Endothelial cell of umbilical vein (primary cell): ENCODE measurements at regions not wholly inside any gene's neighbourhood (a gene's known extent, or its start where the extent isn't known, plus 50 kb on each side); places are given as distances from the start of the nearest gene placed in this dataset.

Source experiments
- BruUV-seq: library from RNA; stranded (reverse); fragments of 400-500 nt; replicated peaks from 2 replicates; lab custom pipeline; 2021; lab: Mats Ljungman, UMichigan
- CTCF ChIA-PET: fragments of 300-600, 350-600 bp; sonication (Branson Sonifier 250); formaldehyde crosslinking; loops from one replicate; lab custom pipeline; 2021; ENCODE audit warnings: antibody characterized with exemption, inconsistent platforms; lab: Charles Lee
- POLR2A ChIA-PET: fragments of 300-600, 350-600 bp; sonication (Branson Sonifier 250); formaldehyde crosslinking; loops from one replicate; lab custom pipeline; 2021; ENCODE audit warnings: antibody characterized with exemption, inconsistent platforms; lab: Charles Lee
- DNase-seq: peaks from one replicate; pipeline ENCODE4 v3.0.0-alpha.2; 2011; ENCODE audit warnings: low read depth, low spot score
- FAIRE-seq: peaks from 2 replicates; lab custom pipeline; 2011; peaks lifted over from hg19 to GRCh38; lab: Jason Lieb, UNC
- H2AFZ ChIP-seq: 2 replicates; pipeline ENCODE4 v1.6.0; 2012; ENCODE audit warnings: low read depth, low read length, control low read depth, inconsistent platforms
- H3K27ac ChIP-seq: 2 replicates; pipeline ENCODE4 v1.5.1; 2011; ENCODE audit warnings: low read depth, mild to moderate bottlenecking, control low read depth, low read length, moderate library complexity; ENCODE audit not compliant: insufficient read depth
- H3K27me3 ChIP-seq, 2 experiments: 2 replicates each; pipeline versions ENCODE4 v1.6.0 to v1.6.1; 2011; ENCODE audit warnings: low read length in 2 of 2, mixed read lengths in 1 of 2; ENCODE audit not compliant: control insufficient read depth in 2 of 2, insufficient read depth in 2 of 2
- H3K36me3 ChIP-seq, 2 experiments: 2 replicates in 1 of 2; 3 replicates in 1 of 2; pipeline ENCODE4 v1.5.1; 2011; ENCODE audit warnings: low read length in 2 of 2, mild to moderate bottlenecking in 1 of 2, moderate library complexity in 1 of 2; ENCODE audit not compliant: control insufficient read depth in 2 of 2, insufficient read depth in 2 of 2; ENCODE audit errors: extremely low read depth in 1 of 2
- H3K4me1 ChIP-seq: 3 replicates; pipeline ENCODE4 v1.5.1; 2011; ENCODE audit warnings: mild to moderate bottlenecking, low read length; ENCODE audit not compliant: control insufficient read depth, insufficient read depth; ENCODE audit errors: extremely low read depth
- H3K4me2 ChIP-seq: 2 replicates; pipeline ENCODE4 v1.6.1; 2011; ENCODE audit warnings: low read length, control low read depth, mixed read lengths; ENCODE audit not compliant: insufficient read depth
- H3K4me3 ChIP-seq, 3 experiments: fragments of 200-600 bp in 1 of 3; sonication (generic), shearing (Covaris generic) in 1 of 3; replicated peaks in 1 of 3; 2 replicates each; pipeline ENCODE4 v1.5.1; 2011 to 2016; ENCODE audit warnings: control low read depth in 3 of 3, low read length in 3 of 3, mild to moderate bottlenecking in 2 of 3, inconsistent platforms in 1 of 3, low read depth in 1 of 3, moderate library complexity in 1 of 3; ENCODE audit not compliant: insufficient read depth in 1 of 3
- H3K79me2 ChIP-seq: 2 replicates; pipeline ENCODE4 v1.6.0; 2012; ENCODE audit warnings: low read length, inconsistent platforms; ENCODE audit not compliant: control insufficient read depth, insufficient read depth
- H3K9ac ChIP-seq: replicated peaks from 2 replicates; pipeline ENCODE3; 2011; ENCODE audit warnings: low read length, control low read depth; ENCODE audit not compliant: insufficient read depth; ENCODE audit errors: extremely low read depth
- H3K9me1 ChIP-seq: replicated peaks from 3 replicates; pipeline ENCODE4 v1.6.0; 2011; ENCODE audit warnings: mild to moderate bottlenecking, low read length; ENCODE audit not compliant: control insufficient read depth, insufficient read depth; ENCODE audit errors: extremely low read depth
- H3K9me3 ChIP-seq: replicated peaks from 2 replicates; pipeline ENCODE4 v1.5.1; 2012; ENCODE audit warnings: low read length, inconsistent platforms; ENCODE audit not compliant: control insufficient read depth, insufficient read depth
- H4K20me1 ChIP-seq: replicated peaks from 2 replicates; pipeline ENCODE3; 2011; ENCODE audit warnings: mild to moderate bottlenecking, low read length; ENCODE audit not compliant: control insufficient read depth, insufficient read depth; ENCODE audit errors: extremely low read depth
- EZH2 ChIP-seq: IDR thresholded peaks from 2 replicates; pipeline ENCODE4 v1.6.1; 2012; ENCODE audit warnings: borderline replicate concordance, low read depth, mild to moderate bottlenecking, moderate library complexity, low read length, inconsistent platforms; ENCODE audit not compliant: severe bottlenecking
- FOS ChIP-seq: IDR thresholded peaks from 2 replicates; pipeline ENCODE4 v1.6.1; 2011; ENCODE audit warnings: mild to moderate bottlenecking, low read length, moderate library complexity, borderline replicate concordance; ENCODE audit not compliant: insufficient read depth
- GATA2 ChIP-seq: IDR thresholded peaks from 2 replicates; pipeline ENCODE4 v1.7.0; 2011; ENCODE audit warnings: low read depth, mild to moderate bottlenecking, moderate library complexity, mixed read lengths, low read length; ENCODE audit not compliant: insufficient read length, insufficient read depth
- JUN ChIP-seq: IDR thresholded peaks from 2 replicates; pipeline ENCODE4 v1.6.1; 2011; ENCODE audit warnings: borderline replicate concordance, low read depth; ENCODE audit not compliant: insufficient read length, insufficient read depth
- MYC ChIP-seq: IDR thresholded peaks from one replicate; pipeline ENCODE4 v1.6.1; 2011; ENCODE audit warnings: mild to moderate bottlenecking, low read depth, low read length
- POLR2A ChIP-seq: IDR thresholded peaks from 2 replicates; pipeline ENCODE4 v1.6.1; 2012; ENCODE audit warnings: low read depth, mild to moderate bottlenecking, control low read depth, low read length
- POLR2AphosphoS5 ChIP-seq: IDR thresholded peaks from 2 replicates; pipeline ENCODE4 v1.6.1; 2012; ENCODE audit warnings: low read depth, mild to moderate bottlenecking, control low read depth, low read length, moderate library complexity; ENCODE audit not compliant: insufficient read depth
- dilution Hi-C: fragments of 300-500 bp; cut with MboI; formaldehyde crosslinking; loops from one replicate; pipeline ENCODE4 v1.15.0; 2019; ENCODE audit warnings: low sequenced_read_pairs; ENCODE audit not compliant: extremely low pct_ligation_motif_present
- intact Hi-C: fragments of 100-400 bp; cut with micrococcal nuclease; formaldehyde crosslinking; loops from one replicate; pipeline ENCODE4 v1.10.0; 2022
- TF ChIP-seq, protein P1 (sequence below), 2 donors: IDR thresholded peaks; 1 replicate in 1 of 2; 2 replicates in 1 of 2; pipeline ENCODE4 v1.5.1; 2011; ENCODE audit warnings: low read length in 2 of 2, mild to moderate bottlenecking in 2 of 2, moderate library complexity in 2 of 2, control low read depth in 1 of 2, inconsistent platforms in 1 of 2, low read depth in 1 of 2; ENCODE audit not compliant: insufficient read depth in 1 of 2; ENCODE audit errors: extremely low read depth in 1 of 2
- TF ChIP-seq, protein P2 (sequence below): IDR thresholded peaks from 2 replicates; pipeline ENCODE4 v1.6.1; 2011; ENCODE audit not compliant: insufficient read depth, insufficient read length

DNA sequence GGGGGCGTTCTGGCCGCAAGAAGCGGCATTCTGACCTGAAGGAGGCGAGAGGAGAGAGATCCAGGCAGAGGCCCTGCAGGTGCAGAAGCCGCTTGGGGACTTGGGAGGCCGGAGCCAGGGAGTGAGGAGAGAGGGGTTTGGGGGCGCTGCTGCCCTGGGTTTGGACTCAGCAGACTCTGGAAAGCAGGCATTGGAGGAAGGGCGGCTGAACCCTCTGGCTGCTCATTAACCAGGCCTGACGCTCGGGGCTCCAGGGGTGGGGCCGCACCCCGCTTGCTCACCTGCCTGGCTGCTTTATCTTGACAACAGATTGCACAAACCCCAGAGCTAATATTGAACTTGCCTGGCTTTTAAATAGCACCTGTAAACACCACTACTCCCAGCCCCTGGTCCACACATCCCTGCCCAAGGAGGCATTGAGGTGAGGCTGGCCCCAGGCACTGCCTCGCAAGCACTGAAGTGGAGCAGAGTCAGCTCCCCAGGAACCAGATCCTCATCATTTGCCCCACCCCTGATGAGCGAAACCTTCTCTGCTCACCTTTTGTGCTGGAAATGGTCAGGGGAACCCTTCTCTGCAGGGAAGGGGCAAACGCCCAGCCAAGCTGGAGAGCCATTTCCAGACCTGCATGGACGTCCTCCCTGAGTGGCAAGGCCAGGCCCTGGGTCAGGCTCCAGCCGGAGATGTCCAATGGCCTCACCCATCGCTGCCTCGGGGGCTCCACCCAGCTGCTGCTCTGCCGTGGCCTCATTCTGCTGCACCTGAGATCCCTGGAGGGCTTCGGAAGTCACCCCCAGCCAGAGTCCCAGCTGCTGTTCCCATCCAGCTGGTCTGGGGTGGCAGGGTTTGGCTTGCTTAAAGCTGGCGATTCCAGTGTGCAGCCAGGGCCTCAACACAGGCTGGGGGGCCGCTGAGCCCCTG is 190.2 kb upstream of the GSE1 start:
- Histone ChIP-seq H3K9me3 (no peaks in the 10 kb centered on the region), H3K4me2 (no peak overlapping the region), H2AFZ (no peak overlapping the region), H3K9ac (no peak overlapping the region), H3K36me3 (no peaks in the 10 kb centered on the region), H3K4me1 (no peaks in the 10 kb centered on the region), H4K20me1 (no peaks in the 10 kb centered on the region), H3K27ac (no peak overlapping the region), H3K4me3 (no peak overlapping the region), H3K79me2 (no peaks in the 10 kb centered on the region), H3K9me1 (no peaks in the 10 kb centered on the region), H3K27me3 (no peaks in the 10 kb centered on the region)
- dilution Hi-C loops (no loop called here), intact Hi-C loops (loop anchor here (5.0 kb wide), 1 partner anchor 306 kb away; no protein-coding TSS in a partner anchor)
- BruUV-seq, result no TSS peak
- ChIA-PET CTCF (interaction anchor here (2.4 to 2.5 kb wide), 2 partner anchors 9 to 187 kb away, joined by 11 to 12 read pairs; no protein-coding TSS in a partner anchor), POLR2A (no interaction called here)
- FAIRE-seq (no peak), DNase-seq (no peak)
- TF ChIP-seq EZH2, result no peak
- no peak for TF ChIP-seq JUN
- TF ChIP-seq MYC, result no peak
- TF ChIP-seq GATA2, result no peak
- TF ChIP-seq POLR2AphosphoS5, result no peak
- TF ChIP-seq, protein P1, sequence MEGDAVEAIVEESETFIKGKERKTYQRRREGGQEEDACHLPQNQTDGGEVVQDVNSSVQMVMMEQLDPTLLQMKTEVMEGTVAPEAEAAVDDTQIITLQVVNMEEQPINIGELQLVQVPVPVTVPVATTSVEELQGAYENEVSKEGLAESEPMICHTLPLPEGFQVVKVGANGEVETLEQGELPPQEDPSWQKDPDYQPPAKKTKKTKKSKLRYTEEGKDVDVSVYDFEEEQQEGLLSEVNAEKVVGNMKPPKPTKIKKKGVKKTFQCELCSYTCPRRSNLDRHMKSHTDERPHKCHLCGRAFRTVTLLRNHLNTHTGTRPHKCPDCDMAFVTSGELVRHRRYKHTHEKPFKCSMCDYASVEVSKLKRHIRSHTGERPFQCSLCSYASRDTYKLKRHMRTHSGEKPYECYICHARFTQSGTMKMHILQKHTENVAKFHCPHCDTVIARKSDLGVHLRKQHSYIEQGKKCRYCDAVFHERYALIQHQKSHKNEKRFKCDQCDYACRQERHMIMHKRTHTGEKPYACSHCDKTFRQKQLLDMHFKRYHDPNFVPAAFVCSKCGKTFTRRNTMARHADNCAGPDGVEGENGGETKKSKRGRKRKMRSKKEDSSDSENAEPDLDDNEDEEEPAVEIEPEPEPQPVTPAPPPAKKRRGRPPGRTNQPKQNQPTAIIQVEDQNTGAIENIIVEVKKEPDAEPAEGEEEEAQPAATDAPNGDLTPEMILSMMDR (IDR thresholded peaks at IDR 0.05; ENCODE audit: extremely low read depth in 1 of 2, insufficient read depth in 1 of 2, low read depth in 1 of 2, low read length in 2 of 2), result no peak
- no peak for TF ChIP-seq POLR2A
- TF ChIP-seq, protein P2, sequence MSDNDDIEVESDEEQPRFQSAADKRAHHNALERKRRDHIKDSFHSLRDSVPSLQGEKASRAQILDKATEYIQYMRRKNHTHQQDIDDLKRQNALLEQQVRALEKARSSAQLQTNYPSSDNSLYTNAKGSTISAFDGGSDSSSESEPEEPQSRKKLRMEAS, result no peak
- no peak for TF ChIP-seq FOS
